ENCODE measurements at regions not wholly inside any gene's neighbourhood (a gene's known extent, or its start where the extent isn't known, plus 50 kb on each side); places are given as distances from the start of the nearest gene placed in this dataset.

DNA sequence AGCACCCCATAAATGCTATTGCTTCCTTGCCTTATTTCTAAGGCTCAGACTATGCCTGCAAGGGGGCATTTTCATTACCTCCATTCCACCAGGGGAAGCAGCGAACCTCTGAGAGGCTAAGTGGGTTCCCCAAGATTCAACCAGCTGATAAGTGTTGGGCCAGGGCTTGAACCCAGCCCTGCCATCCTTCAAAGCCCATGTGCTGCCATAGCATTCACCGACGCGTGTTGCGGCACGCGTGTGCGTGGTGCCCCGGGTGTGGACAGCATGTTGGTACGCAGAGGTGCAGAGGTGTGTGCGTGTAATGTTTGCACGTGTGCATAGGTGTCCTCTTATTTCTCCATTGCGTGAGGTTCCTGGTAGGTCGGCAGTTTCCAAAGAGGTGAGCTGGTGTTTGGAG, 66.0 kb upstream of the PPARA start:
- TF ChIP-seq CREB1 (IDR thresholded peaks at IDR 0.05; ENCODE audit: low read depth), result no peak
- TF ChIP-seq, protein P1, sequence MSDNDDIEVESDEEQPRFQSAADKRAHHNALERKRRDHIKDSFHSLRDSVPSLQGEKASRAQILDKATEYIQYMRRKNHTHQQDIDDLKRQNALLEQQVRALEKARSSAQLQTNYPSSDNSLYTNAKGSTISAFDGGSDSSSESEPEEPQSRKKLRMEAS (IDR thresholded peaks at IDR 0.05), result peak; percentile 46; the same call in 1 of the 2 replicates

DNA sequence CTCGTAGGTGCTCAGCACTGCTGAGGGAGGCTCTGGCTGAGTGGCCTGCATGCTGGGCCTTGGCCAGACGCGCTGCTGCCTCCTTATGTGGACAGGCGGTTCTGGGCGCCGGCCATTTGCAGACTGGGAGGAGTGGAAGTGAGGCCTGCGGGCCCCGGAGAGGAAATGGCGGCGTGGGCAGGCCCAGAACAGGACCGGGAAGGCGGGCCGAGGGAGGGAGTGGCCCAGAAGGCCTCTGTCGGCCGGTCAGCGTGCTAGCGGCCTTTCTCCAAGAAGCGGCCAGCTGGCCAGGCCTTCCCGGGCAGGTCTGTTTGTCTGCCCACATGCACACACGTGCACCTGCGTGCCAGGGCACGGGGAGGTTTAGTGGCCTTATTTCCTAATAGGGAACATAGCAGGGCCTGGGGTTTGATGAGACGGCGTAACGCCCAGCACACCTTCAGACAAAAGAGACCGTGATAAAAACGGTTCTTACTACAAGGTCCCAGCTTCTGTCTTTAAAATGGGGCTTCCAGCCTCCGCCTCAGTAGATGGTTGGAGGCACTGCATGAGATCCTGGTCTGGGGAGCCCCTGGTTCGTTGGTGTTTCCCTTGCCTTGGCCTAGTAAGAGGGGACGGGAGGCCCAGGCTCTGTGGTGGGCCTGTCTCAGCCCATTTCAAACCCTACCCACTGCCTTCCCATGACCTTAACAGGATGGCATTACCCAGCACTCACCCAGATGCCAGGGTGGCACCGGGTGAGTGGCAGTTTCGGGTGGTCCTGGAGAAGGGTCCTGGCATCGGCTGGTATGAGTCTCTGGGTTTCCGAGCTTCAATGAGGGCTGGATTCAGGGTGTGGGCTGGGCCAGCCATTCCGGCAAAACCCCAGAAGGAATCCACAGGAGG, 65.1 kb upstream of the PPARA start:
- TF ChIP-seq, protein P1 (IDR thresholded peaks at IDR 0.05), result peak; percentile 85
- TF ChIP-seq NFIC (IDR thresholded peaks at IDR 0.05), result peak; percentile 62
- TF ChIP-seq ZBTB7A (IDR thresholded peaks at IDR 0.05; ENCODE audit: low read depth), result no peak; the same call in 1 of the 2 replicates
- no peak for TF ChIP-seq CREB1 (IDR thresholded peaks at IDR 0.05; ENCODE audit: low read depth)
- TF ChIP-seq, protein P2, sequence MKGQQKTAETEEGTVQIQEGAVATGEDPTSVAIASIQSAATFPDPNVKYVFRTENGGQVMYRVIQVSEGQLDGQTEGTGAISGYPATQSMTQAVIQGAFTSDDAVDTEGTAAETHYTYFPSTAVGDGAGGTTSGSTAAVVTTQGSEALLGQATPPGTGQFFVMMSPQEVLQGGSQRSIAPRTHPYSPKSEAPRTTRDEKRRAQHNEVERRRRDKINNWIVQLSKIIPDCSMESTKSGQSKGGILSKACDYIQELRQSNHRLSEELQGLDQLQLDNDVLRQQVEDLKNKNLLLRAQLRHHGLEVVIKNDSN (IDR thresholded peaks at IDR 0.05), result no peak
- TF ChIP-seq, protein P3, sequence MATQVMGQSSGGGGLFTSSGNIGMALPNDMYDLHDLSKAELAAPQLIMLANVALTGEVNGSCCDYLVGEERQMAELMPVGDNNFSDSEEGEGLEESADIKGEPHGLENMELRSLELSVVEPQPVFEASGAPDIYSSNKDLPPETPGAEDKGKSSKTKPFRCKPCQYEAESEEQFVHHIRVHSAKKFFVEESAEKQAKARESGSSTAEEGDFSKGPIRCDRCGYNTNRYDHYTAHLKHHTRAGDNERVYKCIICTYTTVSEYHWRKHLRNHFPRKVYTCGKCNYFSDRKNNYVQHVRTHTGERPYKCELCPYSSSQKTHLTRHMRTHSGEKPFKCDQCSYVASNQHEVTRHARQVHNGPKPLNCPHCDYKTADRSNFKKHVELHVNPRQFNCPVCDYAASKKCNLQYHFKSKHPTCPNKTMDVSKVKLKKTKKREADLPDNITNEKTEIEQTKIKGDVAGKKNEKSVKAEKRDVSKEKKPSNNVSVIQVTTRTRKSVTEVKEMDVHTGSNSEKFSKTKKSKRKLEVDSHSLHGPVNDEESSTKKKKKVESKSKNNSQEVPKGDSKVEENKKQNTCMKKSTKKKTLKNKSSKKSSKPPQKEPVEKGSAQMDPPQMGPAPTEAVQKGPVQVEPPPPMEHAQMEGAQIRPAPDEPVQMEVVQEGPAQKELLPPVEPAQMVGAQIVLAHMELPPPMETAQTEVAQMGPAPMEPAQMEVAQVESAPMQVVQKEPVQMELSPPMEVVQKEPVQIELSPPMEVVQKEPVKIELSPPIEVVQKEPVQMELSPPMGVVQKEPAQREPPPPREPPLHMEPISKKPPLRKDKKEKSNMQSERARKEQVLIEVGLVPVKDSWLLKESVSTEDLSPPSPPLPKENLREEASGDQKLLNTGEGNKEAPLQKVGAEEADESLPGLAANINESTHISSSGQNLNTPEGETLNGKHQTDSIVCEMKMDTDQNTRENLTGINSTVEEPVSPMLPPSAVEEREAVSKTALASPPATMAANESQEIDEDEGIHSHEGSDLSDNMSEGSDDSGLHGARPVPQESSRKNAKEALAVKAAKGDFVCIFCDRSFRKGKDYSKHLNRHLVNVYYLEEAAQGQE (IDR thresholded peaks at IDR 0.05; ENCODE audit: low read depth), result 0 out of 2 replicates have a peak, but pooled peaks have one; percentile 0
- no peak for TF ChIP-seq EP300 (IDR thresholded peaks at IDR 0.05; ENCODE audit: borderline replicate concordance)
- TF ChIP-seq CEBPB (IDR thresholded peaks at IDR 0.05), result no peak
- TF ChIP-seq YY1 (IDR thresholded peaks at IDR 0.05; ENCODE audit: low read depth), result peak; percentile 98
- peak; percentile 76 for TF ChIP-seq TCF12 (IDR thresholded peaks at IDR 0.05; ENCODE audit: low read depth)
- TF ChIP-seq RAD21 (IDR thresholded peaks at IDR 0.05; ENCODE audit: low read depth), result no peak
- peak; percentile 92 for TF ChIP-seq TEAD4 (IDR thresholded peaks at IDR 0.05)
- TF ChIP-seq EGR1 (IDR thresholded peaks at IDR 0.05), result peak; percentile 58
- TF ChIP-seq TAF1 (IDR thresholded peaks at IDR 0.05; ENCODE audit: low read depth), result peak; percentile 72
- 0 out of 2 replicates have a peak, but pooled peaks have one; percentile 22 for TF ChIP-seq FOXM1 (IDR thresholded peaks at IDR 0.05; ENCODE audit: borderline replicate concordance, low read depth)

DNA sequence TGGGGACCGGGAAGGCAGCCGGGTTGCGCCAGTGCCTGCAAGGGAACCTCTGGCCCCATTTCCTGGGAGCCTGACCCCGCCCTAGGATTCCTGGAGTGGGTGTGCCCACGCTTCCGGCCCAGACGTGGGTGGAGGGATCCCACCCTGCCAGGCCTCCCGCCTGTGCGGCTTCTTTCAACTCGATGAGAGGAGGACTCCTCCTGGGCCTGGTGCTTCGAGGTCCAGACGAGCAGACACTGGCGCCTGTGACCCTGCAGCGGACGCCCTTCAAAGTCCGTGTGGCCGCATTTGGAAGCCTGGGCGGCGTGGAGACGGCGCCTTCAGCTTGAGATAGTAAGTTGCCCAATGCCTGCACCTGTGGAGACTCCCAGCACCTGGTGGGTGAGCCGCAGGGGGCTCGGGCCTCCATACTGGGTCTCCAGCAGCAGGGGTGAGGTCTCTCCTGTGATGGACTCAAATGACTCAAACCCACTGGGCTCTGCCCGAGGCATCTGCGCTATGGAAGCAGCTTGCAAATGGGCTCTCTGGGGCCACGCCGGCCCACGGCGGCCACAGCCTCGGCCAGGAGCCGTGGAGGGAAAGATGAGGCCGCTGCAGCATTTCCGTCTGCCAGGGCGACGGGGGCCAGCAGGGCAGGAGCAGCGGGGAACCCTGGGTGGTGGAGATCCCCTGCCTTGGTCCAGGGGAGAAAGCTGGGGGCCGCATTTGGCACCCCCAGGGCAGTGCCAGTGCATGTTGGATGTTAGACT, 64.3 kb upstream of the PPARA start:
- TF ChIP-seq TCF12 (IDR thresholded peaks at IDR 0.05; ENCODE audit: low read depth) (peak; percentile 89), ZBTB7A (IDR thresholded peaks at IDR 0.05; ENCODE audit: low read depth) (0 out of 2 replicates have a peak, but pooled peaks have one; percentile 55), TAF1 (IDR thresholded peaks at IDR 0.05; ENCODE audit: low read depth) (peak; percentile 26; the same call in 1 of the 2 replicates), NFIC (IDR thresholded peaks at IDR 0.05) (peak; percentile 73), CREB1 (IDR thresholded peaks at IDR 0.05; ENCODE audit: low read depth) (no peak), FOXM1 (IDR thresholded peaks at IDR 0.05; ENCODE audit: borderline replicate concordance, low read depth) (peak; percentile 68), EP300 (IDR thresholded peaks at IDR 0.05; ENCODE audit: borderline replicate concordance) (peak; percentile 88), TEAD4 (IDR thresholded peaks at IDR 0.05) (peak; percentile 93), YY1 (IDR thresholded peaks at IDR 0.05; ENCODE audit: low read depth) (peak; percentile 2), EGR1 (IDR thresholded peaks at IDR 0.05) (peak; percentile 97), RAD21 (IDR thresholded peaks at IDR 0.05; ENCODE audit: low read depth) (no peak), CEBPB (IDR thresholded peaks at IDR 0.05) (peak; percentile 37)
- TF ChIP-seq, protein P2 (IDR thresholded peaks at IDR 0.05), result no peak
- TF ChIP-seq, protein P1 (IDR thresholded peaks at IDR 0.05), result peak; percentile 82
- TF ChIP-seq, protein P3 (IDR thresholded peaks at IDR 0.05; ENCODE audit: low read depth), result 0 out of 2 replicates have a peak, but pooled peaks have one; percentile 2

DNA sequence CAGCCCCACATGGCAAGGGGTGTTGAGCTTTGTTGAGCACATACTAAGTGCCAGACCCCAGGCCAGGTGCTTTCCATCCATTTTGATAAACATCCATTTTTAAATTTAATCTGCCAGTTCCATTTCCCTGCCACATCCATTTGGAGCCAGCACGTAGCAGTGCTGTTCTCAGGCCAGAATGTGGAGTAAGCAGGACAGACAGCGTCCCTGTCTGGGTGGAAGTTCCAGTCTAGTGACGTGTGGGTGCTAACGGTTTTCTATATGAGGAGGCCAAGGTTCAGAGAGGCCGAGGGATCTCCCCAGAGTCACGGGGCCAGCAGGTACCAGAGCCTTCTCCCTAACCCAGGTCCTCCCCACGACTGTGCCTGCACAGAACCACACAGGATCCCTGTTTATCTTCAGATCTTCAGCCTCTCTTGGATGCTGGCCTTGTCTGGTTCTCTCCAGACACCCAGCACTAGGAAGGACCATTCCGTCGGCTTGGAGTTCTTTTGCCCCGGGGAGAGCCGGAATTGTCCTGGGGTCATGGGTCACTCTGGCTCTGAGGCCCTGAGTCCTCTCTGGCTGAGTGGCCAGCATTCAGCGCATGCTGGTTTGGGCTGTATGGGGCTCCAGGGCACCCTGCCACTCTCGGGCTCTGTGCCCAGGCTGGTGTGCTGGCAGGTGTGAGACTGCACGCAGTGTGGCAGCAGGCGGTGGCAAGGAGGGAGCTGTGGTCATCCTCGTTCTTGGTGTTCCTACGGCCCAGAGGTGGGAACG, 63.6 kb upstream of the PPARA start:
- TF ChIP-seq TAF1 (IDR thresholded peaks at IDR 0.05; ENCODE audit: low read depth) (no peak), NFIC (IDR thresholded peaks at IDR 0.05) (peak; percentile 44; the same call in 1 of the 2 replicates), EGR1 (IDR thresholded peaks at IDR 0.05) (no peak), RAD21 (IDR thresholded peaks at IDR 0.05; ENCODE audit: low read depth) (no peak), FOXM1 (IDR thresholded peaks at IDR 0.05; ENCODE audit: borderline replicate concordance, low read depth) (no peak), CREB1 (IDR thresholded peaks at IDR 0.05; ENCODE audit: low read depth) (no peak)
- TF ChIP-seq, protein P1 (IDR thresholded peaks at IDR 0.05), result no peak
- TF ChIP-seq, protein P2 (IDR thresholded peaks at IDR 0.05), result no peak
